ENCODE measurements at regions not wholly inside any gene's neighbourhood (a gene's known extent, or its start where the extent isn't known, plus 50 kb on each side); places are given as distances from the start of the nearest gene placed in this dataset.
"Not testable (repeated sequence)": the region's sequence is repeated elsewhere in the genome, so short reads cannot be mapped to it uniquely, and the experiment has no call there.

DNA sequence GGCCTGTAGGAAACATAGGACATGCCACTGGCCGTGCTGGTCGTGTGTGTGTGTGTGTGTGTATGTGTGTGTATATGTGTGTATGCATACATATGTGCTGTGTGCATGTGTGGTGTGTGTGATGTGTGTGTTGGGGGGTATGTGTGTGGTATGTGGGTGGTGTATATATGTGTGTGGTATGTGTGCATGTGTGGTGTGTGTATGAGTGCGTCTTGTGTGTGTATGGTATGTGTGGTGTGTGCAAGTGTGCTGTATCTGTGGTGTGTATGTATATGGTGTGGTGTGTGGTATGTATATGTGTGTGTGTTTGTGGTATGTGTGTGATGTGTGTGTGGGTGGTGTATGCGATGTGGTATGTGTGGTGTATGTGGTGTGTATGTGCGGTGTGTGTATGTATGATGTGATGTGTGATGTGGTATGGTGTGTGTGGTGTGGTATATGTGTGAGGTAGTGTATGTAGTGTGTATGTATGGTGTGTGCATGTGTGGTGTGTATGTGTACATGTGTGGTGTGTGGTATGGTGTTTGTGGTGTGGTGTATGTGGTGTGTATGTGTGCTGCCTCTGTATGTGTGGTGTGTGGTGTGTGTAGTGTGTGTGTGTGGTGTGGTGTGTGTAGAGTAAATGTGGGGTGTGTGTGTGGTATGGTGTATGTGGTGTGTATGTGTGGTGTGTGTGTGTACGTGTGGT lies 120.8 kb upstream of the CACHD1 start:
- H3K4me1 ChIP-seq (ENCODE audit: control insufficient read depth, insufficient read depth, low read length) = peaks cover 22% of the 10 kb centered on the region
- H3K36me3 ChIP-seq (ENCODE audit: control insufficient read depth, insufficient read depth, low read length) = no peaks in the 10 kb centered on the region
- no peaks in the 10 kb centered on the region for H3K27me3 ChIP-seq (ENCODE audit: control insufficient read depth, insufficient read depth, low read length)
- DNase-seq (ENCODE audit: low read depth, low spot score) (no peak), ATAC-seq (no peak)
- H3K4me3 ChIP-seq (ENCODE audit: low read depth in 2 of 2, low read length in 2 of 2) = no peak overlapping the region
- peak overlapping the region; percentile 18; the same call in 1 of the 2 replicates for H3K27ac ChIP-seq (ENCODE audit: low read length)
- no TSS peak for BruUV-seq (replicated peaks)
- TF ChIP-seq POLR2AphosphoS5 (IDR thresholded peaks at IDR 0.05; ENCODE audit: low read depth, low read length) = no peak
- TF ChIP-seq, protein P1, sequence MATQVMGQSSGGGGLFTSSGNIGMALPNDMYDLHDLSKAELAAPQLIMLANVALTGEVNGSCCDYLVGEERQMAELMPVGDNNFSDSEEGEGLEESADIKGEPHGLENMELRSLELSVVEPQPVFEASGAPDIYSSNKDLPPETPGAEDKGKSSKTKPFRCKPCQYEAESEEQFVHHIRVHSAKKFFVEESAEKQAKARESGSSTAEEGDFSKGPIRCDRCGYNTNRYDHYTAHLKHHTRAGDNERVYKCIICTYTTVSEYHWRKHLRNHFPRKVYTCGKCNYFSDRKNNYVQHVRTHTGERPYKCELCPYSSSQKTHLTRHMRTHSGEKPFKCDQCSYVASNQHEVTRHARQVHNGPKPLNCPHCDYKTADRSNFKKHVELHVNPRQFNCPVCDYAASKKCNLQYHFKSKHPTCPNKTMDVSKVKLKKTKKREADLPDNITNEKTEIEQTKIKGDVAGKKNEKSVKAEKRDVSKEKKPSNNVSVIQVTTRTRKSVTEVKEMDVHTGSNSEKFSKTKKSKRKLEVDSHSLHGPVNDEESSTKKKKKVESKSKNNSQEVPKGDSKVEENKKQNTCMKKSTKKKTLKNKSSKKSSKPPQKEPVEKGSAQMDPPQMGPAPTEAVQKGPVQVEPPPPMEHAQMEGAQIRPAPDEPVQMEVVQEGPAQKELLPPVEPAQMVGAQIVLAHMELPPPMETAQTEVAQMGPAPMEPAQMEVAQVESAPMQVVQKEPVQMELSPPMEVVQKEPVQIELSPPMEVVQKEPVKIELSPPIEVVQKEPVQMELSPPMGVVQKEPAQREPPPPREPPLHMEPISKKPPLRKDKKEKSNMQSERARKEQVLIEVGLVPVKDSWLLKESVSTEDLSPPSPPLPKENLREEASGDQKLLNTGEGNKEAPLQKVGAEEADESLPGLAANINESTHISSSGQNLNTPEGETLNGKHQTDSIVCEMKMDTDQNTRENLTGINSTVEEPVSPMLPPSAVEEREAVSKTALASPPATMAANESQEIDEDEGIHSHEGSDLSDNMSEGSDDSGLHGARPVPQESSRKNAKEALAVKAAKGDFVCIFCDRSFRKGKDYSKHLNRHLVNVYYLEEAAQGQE (IDR thresholded peaks at IDR 0.05; ENCODE audit: insufficient read depth in 1 of 2, low read depth in 2 of 2, low read length in 1 of 2) = no peak
- TF ChIP-seq, protein P2, sequence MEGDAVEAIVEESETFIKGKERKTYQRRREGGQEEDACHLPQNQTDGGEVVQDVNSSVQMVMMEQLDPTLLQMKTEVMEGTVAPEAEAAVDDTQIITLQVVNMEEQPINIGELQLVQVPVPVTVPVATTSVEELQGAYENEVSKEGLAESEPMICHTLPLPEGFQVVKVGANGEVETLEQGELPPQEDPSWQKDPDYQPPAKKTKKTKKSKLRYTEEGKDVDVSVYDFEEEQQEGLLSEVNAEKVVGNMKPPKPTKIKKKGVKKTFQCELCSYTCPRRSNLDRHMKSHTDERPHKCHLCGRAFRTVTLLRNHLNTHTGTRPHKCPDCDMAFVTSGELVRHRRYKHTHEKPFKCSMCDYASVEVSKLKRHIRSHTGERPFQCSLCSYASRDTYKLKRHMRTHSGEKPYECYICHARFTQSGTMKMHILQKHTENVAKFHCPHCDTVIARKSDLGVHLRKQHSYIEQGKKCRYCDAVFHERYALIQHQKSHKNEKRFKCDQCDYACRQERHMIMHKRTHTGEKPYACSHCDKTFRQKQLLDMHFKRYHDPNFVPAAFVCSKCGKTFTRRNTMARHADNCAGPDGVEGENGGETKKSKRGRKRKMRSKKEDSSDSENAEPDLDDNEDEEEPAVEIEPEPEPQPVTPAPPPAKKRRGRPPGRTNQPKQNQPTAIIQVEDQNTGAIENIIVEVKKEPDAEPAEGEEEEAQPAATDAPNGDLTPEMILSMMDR (IDR thresholded peaks at IDR 0.05) = no peak
- TF ChIP-seq SIN3A (IDR thresholded peaks at IDR 0.05; ENCODE audit: borderline replicate concordance, insufficient read depth, low read depth, low read length) = no peak
- no peak for TF ChIP-seq TCF7L2 (IDR thresholded peaks at IDR 0.05; ENCODE audit: low read depth, low read length)
- in situ Hi-C loops (cut with HindIII; ENCODE audit: low pct_unique_long_range_greater_than_20kb, low sequenced_read_pairs) (no loop called here), intact Hi-C loops (cut with micrococcal nuclease; ENCODE audit: unreplicated experiment) (no loop called here)
- ChIA-PET CTCF (no interaction called here), POLR2A (no interaction called here)
- H3K9me3 ChIP-seq (ENCODE audit: control insufficient read depth, insufficient read depth, low read depth, low read length) = no peaks in the 10 kb centered on the region

DNA sequence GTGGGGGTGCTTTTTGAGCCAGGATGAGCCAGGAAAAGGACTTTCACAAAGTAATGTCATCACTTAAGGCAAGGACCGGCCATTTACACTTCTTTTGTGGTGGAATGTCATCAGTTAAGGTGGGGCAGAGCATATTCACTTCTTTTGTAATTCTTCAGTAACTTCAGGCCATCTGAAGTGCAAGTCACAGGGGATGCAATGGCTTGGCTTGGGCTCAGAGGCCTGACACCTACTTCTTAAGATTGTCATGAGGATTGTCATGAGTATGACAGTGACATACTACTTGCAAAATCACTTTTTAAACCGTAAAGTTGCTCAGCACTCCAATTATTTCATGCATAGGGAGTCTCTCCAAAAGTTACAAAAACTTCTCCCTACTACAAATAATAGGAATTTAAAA lies 114.4 kb upstream of the CACHD1 start:
- POLR2A ChIA-PET; intact Hi-C loops (cut with micrococcal nuclease; ENCODE audit: unreplicated experiment); H3K27me3 ChIP-seq (ENCODE audit: control insufficient read depth, insufficient read depth, low read length); H3K36me3 ChIP-seq (ENCODE audit: control insufficient read depth, insufficient read depth, low read length); H3K9me3 ChIP-seq (ENCODE audit: control insufficient read depth, insufficient read depth, low read depth, low read length); H3K4me3 ChIP-seq (ENCODE audit: low read depth in 2 of 2, low read length in 2 of 2); ATAC-seq; in situ Hi-C loops (cut with HindIII; ENCODE audit: low pct_unique_long_range_greater_than_20kb, low sequenced_read_pairs); H3K4me1 ChIP-seq (ENCODE audit: control insufficient read depth, insufficient read depth, low read length); CTCF ChIA-PET; BruUV-seq (replicated peaks); DNase-seq (ENCODE audit: low read depth, low spot score); H3K27ac ChIP-seq (ENCODE audit: low read length): not testable (repeated sequence)

DNA sequence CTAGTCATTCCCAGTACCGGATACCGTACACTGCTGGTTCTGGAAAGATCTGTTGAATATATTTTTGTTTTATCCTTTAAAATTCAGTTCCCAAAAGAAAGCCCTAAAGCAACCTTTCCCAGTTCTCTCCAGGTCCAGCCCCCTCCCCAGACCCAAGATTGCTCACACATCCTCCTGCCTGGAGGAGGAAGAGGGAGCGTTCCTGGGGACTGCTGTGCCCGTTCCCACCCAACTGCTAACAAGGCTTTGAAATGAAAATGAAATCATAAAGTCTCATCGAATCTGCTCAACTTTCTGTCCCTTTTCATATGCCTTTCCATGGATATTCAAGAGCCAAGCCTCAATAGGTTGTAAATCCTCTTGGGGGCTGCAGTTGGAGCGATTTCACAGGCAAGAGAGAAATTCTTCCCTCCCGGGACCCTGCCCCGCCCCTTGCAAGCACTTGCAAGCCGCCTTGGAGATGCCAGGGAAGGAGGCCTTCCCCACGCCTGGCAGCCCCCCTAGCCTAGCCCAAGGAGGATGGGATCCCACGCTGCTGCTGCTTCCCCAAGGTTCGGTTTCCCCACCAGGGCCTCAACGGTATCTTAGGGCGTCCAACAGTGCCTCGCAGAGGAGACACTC lies 113.2 kb upstream of the CACHD1 start:
- Histone ChIP-seq H3K36me3 (ENCODE audit: control insufficient read depth, insufficient read depth, low read length) (no peaks in the 10 kb centered on the region), H3K4me1 (ENCODE audit: control insufficient read depth, insufficient read depth, low read length) (no peaks in the 10 kb centered on the region), H3K27me3 (ENCODE audit: control insufficient read depth, insufficient read depth, low read length) (no peaks in the 10 kb centered on the region), H3K27ac (ENCODE audit: low read length) (no peak overlapping the region), H3K4me3 (ENCODE audit: low read depth in 2 of 2, low read length in 2 of 2) (no peak overlapping the region), H3K9me3 (ENCODE audit: control insufficient read depth, insufficient read depth, low read depth, low read length) (no peaks in the 10 kb centered on the region)
- in situ Hi-C loops (cut with HindIII; ENCODE audit: low pct_unique_long_range_greater_than_20kb, low sequenced_read_pairs) = no loop called here
- DNase-seq (ENCODE audit: low read depth, low spot score) (no peak), ATAC-seq (no peak)
- intact Hi-C loops (cut with micrococcal nuclease; ENCODE audit: unreplicated experiment) = no loop called here
- POLR2A ChIA-PET = no interaction called here
- BruUV-seq (replicated peaks) = no TSS peak
- CTCF ChIA-PET = no interaction called here
- no peak for TF ChIP-seq TCF7L2 (IDR thresholded peaks at IDR 0.05; ENCODE audit: low read depth, low read length)
- TF ChIP-seq SIN3A (IDR thresholded peaks at IDR 0.05; ENCODE audit: borderline replicate concordance, insufficient read depth, low read depth, low read length) = no peak
- TF ChIP-seq, protein P2 (IDR thresholded peaks at IDR 0.05) = no peak
- TF ChIP-seq POLR2AphosphoS5 (IDR thresholded peaks at IDR 0.05; ENCODE audit: low read depth, low read length) = no peak
- TF ChIP-seq, protein P1 (IDR thresholded peaks at IDR 0.05; ENCODE audit: insufficient read depth in 1 of 2, low read depth in 2 of 2, low read length in 1 of 2) = no peak

All from Panc1 (cell line).